ENCODE measurements at regions not wholly inside any gene's neighbourhood (a gene's known extent, or its start where the extent isn't known, plus 50 kb on each side); places are given as distances from the start of the nearest gene placed in this dataset.

DNA sequence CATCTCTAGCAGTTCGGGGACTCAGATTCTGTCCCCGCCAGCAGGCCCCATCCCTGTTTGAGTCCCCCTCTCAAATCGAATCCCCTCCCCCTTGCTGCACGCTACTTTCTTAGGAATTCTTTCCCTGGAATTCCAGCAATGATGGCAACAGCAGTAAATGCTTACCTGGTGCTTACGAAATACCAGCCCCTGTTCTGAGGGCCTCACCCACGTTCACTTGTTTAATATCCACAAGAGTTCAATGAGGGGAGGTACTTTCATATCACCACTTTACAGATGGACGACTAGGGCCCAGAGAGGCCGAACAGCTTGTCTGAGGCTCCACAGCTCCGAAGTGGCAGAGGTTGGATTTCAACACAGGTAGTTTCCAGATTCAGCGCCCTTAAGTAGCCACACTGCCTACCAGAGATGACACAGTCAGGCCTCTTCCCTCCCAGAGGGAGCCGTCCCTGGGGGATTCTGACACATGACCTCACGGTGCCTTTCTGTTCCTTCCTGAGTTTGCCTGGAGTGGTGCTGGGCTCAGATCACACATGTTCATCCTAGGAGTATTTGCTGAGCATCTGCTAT lies 120.7 kb upstream of the GSE1 start:
- DNase-seq (ENCODE audit: low read depth) = no peak

DNA sequence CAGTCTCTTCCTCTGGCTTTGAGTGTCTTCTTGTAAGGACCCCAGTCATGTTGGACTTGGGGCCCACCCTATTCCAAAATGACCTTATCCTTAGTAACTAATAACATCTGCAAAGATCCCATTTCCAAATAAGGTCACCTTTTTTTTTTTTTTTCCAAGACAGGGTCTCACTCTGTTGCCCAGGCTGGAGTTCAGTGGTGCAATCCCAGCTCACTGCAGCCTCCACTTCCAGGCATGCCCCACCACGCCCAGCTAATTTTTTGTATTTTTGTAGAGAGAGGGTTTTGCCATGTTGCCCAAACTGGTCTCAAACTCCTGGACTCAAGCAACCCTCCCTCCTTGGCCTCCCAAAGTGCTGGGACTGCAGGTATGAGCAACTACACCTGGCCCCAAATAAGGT lies 118.8 kb upstream of the GSE1 start:
- DNase-seq (ENCODE audit: low read depth) = no peak

DNA sequence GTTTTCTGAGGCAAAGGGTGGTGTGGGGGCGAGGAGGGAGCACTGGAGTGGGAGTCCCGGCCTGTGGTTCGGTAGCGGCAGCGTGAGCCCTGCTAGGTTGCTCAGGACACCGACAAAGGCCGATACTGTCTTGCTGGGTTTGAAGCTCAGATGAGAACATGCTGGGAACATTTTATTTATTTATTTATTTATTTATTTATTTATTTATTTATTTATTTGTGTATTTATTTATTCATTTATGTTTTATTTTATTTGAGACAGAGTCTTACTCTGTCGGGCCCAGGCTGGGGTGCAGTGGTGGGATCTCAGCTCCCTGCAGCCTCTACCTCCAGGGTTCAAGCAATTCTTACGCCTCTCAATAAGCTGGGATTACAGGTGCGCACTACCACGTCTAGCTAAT lies 117.9 kb upstream of the GSE1 start:
- DNase-seq (ENCODE audit: low read depth) = no peak

DNA sequence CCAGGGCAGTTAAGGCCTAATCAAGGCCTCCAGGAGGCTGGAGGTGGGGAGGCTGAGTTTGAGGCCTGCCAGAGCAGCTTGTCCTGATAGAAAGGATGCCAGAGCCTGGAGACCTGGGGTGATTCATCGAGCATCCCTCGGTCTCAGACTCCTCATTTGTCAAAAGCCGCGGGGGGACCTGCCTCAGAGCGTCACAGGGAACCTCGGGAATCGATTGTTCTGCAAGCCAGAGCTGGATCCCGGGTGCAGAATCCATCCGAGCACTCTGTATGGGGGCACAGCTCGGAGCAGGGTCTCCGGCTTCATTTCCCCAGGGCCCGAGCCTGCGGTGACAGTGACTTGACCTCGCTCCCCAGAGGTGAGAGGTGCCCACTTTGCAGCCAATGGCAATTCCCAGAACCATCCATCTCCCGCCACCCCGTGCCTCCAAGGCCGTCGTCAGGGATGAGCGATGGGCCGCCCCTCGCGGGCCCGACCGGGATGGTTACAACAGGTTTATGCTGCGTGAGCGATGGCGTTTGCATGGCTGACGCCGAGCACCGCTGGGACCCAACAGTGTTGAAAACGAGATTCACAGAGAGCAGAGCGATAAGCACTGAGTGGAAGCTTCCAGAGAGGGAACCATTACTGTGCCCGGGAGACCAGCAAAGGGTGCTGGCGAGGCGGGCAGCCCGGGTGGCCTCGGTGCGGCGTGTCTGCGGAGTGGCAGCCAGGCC lies 117.1 kb upstream of the GSE1 start:
- DNase-seq (ENCODE audit: low read depth) = no peak

DNA sequence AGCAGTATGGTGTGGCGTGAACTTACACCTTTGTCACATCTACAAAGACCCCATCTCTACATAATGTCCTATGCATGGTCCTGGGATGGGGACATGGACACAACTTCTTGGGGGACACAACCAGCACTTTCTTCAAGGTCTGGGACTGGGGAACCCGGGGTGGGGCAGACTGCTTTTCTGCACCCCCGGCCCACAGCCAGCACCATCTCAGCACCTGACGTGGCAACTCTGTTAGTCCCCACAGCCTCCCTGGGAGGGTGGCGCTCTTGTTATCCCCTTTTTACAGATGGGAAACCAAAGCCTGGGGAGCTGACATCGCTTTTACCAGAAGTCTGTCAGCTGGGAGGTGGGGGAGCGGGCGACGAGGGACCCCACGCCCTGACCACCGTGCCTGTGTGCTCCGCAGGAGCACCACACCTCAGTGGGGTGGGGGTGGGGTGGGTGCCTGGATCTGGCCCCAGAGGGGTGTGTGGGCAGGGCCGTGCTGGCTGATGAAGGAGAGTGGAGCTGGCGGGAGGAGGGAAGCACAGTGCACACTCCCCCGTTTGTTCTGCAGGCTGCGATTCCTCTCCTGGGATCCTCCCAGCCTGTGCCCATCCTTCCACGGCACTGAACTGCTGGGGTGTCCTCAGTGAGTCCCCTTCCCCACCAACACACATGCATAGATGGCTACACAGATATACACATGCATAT lies 115.4 kb upstream of the GSE1 start:
- no peak for DNase-seq (ENCODE audit: low read depth)

DNA sequence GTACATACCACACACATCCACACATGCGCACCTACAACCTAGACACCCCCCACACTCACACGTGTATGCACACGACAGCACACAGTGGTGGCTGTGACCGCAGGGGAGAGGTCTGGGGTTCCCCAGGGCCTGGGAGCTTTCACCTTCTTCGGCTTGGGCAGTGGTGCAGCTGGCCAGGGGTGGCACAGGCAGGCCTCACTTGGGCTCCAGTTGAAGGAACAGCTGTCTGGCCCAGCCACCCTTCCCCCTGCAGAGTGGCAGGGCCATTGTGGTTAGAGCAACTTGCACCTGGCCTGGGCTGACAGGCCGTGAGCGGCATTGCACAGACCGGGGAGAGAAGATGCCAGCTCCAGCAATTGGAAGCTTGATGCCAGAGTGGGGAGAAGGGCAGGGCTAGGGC lies 114.5 kb upstream of the GSE1 start:
- DNase-seq (ENCODE audit: low read depth) = no peak

DNA sequence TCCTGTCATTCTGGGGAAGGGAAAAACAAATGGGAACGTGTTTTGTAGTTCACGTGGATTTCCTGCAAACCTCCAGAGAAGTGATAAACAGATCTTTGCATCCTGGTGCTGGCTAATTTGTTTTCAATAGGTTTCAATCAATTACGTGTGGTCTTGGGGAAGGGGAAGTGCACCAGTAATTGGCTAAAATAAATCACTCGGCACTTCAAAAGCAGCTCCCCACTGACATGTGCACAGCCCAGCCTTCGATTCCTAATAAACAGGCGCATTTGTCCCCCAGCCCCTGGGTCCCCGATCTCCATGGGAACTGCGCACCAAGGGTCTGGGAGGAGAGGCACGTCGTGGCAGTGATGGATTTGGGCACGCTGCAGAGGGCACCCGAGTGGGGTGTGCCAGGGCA lies 112.9 kb upstream of the GSE1 start:
- DNase-seq (ENCODE audit: low read depth) = no peak

DNA sequence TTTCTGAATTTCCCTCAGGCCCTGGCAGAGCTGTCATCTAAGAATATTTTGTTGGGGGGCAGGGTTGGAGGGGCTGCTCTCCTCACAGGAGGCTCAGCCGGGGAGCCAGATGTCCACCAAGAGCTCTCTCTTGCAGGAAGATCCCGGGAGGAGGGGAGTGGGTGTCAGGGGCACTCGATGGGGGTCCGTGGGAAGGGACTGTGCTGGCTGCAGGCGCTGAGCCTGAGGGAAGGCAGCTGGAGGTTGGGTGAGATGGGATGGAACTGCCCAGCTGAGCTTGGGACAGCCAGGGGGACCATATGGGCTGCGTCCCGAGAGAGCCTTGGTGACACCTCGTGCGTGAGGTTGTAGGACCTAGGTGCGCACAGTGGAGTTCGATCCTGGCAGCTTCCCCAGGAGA lies 111.2 kb upstream of the GSE1 start:
- no peak for DNase-seq (ENCODE audit: low read depth)

DNA sequence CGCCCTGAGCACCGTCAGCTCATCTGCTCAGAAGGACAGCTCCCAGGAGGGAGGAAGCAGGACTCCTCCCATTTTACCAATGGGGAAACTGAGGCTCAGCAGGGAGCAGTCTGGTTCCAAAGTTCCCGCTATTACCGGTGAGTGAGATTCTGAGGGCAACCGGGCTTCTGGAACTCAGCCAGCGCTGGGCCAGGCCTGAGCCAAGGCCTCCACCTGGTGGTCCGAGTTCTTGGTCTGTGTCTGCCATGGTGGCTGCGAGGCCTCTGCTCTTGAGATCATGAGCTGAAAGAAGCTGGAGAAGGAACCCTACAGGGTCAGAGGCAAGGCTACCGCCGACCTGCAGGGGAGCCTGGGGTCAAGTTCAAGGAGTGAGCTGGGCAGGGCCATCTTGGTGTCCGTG lies 110.8 kb upstream of the GSE1 start:
- DNase-seq (ENCODE audit: low read depth) = no peak

DNA sequence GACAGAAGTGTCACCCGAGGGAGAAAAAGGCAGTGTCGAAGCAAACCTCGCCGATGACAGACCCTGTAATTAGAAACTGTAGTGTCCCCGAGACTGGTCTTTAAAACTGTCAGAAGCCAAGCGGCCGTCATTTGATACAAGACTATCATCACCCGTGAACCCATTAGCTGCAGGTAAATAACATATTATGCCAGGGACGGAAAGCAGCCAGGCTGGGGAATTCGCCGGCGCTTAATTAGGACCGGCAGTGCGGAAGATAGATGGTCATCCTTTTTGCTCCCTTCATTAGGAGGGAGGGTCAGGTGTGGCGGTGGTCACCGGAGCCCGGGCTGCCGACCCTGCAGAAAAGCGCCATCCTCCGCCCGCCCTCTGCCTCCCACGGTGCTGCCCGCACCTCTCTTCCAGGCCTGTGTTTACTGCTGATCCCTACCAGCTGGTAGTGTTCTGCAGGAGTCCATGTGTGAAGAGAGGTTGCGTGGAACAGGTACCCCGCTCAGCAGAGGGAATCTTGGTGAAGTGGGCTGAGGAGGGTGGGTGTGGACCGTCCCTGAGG lies 109.4 kb upstream of the GSE1 start:
- DNase-seq (ENCODE audit: low read depth) = no peak

DNA sequence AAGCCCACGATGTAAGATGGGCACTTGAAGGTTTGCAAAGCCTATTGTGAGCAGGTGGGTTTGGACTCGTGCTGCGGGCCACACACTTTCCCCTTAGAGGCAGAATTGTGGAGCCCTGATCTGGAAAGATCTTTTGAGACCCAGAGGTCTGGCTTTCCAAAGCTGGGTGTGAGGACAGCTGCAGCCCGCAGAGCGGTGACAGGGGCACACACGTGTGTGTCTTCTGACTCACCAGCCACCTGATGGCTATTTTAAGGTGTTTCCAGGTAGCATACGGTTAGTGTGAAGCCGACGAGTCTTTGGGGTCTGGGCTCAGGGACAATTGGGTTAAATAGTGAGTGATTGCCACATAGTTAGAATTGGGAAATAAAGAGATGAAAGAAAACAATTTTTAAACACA lies 108.9 kb upstream of the GSE1 start:
- DNase-seq (ENCODE audit: low read depth) = no peak

DNA sequence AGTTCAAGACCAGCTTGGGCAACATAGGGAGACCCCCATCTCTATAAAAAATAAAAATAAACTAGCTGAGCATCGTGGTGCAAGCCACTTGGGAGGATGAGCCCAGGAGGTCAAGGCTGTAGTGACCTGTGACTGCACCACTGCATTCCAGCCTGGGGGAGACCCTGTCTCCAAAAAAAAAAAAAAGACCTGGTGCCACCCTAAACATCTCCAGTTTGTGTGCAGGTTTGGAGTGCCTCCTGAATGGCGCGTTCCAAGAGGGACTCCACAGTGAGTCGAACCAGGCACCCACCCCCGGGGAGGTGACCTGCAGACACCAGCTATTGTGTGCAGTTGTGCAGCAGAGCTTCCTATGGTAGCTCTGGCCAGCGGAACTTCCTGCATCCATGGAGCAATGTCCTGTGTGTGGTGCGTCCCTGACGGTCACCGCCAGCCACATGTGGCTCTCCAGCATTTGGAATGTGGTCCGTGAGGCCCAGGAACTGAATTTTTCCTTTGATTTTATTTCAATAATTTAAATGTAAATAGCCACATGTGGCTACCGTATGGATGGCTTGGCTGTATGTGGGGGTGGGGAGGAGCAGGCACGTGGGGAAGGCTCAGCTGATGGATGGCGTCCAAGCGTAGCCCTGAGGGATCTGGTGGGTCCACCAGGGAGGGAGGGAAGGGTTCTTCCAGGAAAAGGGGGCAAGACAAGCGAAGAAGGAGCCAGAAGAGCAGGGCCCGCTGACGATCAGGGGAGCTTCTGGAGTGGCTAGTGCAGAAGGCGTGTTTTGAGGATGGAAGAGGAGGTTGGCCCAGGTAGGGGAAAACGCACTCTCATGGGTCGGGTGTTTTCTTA lies 107.1 kb upstream of the GSE1 start:
- no peak for DNase-seq (ENCODE audit: low read depth)

DNA sequence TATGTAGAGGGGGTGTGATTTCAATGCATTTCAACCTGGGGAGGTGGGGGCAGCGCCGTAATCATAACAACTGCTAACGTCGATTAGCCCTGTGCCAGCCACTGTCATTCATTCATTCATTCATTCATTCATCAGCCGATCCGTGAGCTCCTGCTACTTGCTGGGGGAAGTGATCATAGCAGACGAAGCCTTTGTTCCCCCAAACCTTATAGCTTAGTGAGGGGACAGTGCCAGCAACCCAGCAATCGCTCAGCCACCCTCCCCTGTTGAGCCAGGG lies 106.5 kb upstream of the GSE1 start:
- DNase-seq (ENCODE audit: low read depth) = no peak

DNA sequence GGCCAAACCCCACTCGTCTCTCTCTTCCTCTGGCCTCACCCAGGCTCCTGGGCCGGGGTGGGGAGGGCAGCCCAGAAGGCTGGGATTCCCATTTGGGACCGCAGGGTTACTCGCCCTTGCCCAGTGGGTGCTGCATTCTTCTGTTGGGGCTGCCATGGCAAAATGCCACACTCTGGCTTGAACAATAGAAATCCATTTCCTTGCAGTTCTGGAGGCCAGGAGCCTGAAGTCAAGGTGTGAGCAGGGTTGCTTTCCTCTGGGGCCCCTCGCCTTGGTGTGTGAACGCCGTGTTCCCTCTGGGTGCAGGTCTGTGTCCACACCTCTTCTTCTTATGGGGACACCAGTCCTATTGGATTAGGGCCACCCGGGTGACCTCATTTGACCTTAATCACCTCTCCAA lies 105.8 kb upstream of the GSE1 start:
- no peak for DNase-seq (ENCODE audit: low read depth)

DNA sequence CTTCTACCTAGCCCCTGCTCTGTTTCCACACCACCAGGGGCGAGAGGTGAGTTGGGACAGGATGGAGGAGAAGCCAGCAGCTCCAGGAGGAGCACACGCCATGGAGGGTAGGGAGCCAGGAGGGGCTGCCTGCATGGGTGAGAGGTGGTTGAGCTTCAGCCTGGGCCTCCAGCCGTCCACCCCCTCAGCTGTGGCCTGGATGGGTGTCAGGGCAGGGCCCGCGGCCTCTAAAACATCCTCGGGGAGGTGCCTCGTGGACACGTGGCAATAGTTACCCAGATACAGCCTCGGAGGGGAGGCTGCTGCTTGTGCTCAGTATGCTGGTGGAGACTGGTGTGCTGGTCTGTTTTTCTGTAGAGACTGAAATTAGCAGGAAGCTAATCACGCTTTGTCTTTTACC lies 104.7 kb upstream of the GSE1 start:
- no peak for DNase-seq (ENCODE audit: low read depth)

DNA sequence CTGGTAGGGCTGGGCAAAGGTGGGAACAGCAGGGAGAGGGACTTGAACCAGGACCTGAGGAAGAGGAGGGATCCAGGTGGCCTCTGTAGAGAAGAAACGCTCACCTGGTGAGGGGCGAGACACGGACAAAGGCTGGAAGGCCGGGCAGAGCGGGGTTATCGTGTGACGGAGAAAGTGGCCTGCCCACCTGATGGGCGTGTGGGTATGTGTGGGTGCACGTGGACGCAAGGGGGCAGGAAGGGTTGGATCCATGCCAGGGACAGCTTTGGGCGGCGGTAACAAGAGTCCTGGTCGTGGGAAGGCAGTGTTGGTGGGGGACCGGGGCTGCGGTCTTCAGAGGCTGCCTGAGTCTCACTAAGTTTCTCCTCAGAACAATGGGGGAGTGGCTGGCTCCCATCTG lies 104.1 kb upstream of the GSE1 start:
- DNase-seq (ENCODE audit: low read depth) = no peak

DNA sequence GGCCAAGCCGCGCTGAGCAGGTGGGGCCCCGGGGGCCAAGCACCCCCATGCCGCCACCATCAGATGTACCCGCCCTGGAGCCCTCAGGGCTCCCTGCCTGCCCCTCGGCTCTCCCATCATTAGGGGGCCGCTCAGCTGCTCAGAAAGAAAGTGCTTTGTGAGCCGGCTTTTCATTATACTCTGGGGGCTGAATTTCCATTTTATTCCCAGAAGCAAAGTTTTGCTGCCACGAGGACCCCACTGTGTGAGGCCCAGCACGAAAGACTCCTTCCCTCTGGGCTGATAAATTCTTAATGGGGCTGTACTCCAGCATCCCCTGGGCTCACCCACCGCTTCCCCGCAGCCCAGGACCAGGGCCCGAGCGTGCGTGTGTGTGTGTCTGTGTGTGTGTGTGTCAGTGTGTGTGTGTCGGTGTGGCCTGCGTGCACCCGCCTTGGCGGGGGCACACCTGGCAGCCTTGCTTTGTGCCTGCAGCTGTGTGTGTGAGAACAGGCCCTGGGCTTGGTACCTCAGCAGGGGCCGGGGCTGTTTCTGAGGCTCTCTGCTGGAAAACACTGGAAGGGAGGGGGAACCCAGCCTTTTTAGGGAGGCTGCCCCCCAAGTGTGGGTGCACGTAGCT lies 103.0 kb upstream of the GSE1 start:
- no peak for DNase-seq (ENCODE audit: low read depth)

DNA sequence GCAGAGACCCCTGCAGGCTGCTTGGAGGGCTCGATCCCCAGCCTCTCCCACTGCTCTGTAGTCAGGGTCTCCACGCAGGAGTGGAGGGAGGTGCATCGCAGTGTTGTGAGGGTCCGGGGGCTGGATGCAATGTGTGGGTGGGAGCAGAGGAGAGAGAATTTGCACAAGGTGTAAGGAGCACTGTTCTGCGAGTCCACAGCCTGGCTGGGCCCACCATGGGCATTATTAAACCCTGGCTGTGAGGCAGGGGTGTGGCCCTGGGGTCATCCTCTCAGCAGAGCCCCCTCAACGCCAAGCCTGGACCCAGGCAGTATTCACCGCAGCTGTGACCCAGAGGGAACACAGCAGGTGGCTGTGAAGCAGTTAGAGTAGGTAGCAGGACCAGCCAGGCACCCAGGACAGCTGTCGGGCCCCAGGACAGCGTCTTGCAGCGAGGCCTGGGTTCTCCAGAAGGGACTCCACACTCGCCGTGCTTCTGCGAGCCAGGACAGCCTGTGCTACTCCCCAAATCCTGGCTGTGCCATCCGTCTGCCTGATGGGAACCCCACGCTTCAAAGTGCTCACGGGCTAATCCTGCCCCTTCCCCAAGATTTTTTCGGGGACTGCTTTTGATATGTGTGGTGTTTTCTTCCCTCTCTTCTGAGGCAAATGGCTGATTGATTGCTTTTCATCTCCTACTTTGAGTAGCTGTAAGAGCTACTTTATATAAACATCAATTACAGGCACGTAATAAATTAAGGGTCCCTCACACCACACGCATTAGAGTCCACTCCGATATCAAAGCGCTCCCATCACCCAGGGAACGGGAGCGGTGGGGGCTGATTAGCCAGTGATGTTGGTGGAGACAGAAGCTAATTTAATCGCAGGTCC lies 100.9 kb upstream of the GSE1 start:
- no peak for DNase-seq (ENCODE audit: low read depth)

DNA sequence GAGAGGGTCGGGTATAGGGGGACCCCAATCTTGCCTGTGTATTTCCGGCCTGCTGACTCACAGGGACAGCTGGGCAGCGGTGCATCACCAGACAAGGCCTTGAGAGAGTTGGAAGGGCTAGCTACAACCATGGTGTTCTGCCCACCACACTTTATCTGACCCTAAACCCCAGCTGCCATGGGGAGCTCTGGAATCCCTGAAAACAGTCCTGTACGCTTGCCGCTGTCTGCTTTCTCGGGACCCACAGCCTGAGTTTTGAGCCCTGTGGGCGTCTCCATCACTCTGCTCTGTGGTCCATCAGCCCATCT lies 100.4 kb upstream of the GSE1 start:
- DNase-seq (ENCODE audit: low read depth) = no peak

DNA sequence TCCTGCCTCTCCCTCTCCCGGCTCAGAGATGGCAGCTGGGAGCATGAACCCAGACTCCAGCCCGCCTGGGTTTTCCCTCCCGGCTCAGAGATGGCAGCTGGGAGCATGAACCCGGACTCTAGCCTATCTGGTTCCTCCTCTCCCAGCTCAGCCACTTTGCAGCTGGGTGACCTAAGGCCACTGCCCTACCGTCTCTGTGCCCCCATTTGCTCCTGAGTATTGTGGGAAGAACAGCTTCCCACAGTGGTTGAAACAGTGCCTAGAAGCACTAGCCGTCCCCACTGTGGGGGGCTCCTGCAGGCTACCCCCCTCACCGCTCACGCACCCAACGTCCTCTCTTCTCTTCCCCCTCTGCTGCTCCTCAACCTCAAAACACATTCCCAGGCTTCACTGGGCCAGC lies 99.9 kb upstream of the GSE1 start:
- no peak for DNase-seq (ENCODE audit: low read depth)

DNA sequence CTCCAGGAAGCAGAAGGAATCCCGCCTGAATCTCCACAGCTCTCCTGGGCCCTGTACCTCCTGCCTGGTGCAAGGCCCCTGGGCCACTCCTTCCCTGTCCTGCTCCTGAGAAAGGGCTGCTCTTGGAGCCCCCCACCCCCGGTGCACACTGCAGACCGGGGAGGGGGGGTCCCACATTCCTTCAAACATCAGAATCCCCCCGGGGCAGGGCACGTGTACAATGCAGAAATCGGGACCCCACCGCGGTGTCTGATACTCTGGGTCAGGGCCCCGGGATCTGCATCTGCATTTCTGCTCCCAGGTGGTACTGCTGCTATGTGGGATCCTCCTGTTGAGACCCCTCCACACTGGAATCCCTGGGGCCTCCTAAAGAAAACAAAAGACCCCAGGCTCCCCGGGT lies 99.5 kb upstream of the GSE1 start:
- no peak for DNase-seq (ENCODE audit: low read depth)

DNA sequence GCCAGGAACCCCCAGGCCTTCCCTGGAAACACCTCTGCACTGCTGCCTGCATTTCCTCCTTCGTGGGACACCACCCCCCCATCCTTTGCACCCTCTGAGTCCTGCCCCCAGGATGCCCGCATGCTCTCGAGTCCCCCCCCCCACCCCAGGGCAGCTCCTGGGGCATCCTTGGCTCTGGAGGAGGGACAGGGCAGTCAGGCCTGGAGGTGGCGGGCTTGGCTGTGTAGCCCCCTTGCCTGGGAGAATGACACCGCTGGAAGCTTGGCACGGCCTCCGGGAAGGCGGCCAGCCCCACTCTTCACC lies 98.9 kb upstream of the GSE1 start:
- no peak for DNase-seq (ENCODE audit: low read depth)
